ENCODE measurements at regions not wholly inside any gene's neighbourhood (a gene's known extent, or its start where the extent isn't known, plus 50 kb on each side); places are given as distances from the start of the nearest gene placed in this dataset.

GRCh38 chr11:10623797-10624761, 55.6 kb upstream of the LYVE1 start:
- Histone ChIP-seq H3K9me3 (no peaks in the 10 kb centered on the region), H3K4me3 (peak overlapping the region in 1 of 8 donors; percentile 33), H3K27ac (peak overlapping the region; percentile 13 to 93 (median 82)), H3K27me3 (replicated peaks in 1 of 7) (no peaks in the 10 kb centered on the region), H3K36me3 (no peaks in the 10 kb centered on the region), H3K4me1 (peaks cover 11 to 66% (median 45%) of the 10 kb centered on the region in 6 donors)
- peak; percentile 77 for DNase-seq
- TF ChIP-seq CTCF (IDR thresholded peaks at IDR 0.05 in 8 of 11, conservative IDR thresholded peaks at IDR 0.05 in 3 of 11) (peak in 8 of 11 experiments; percentile 7 to 60 (median 40)), POLR2AphosphoS5 (IDR thresholded peaks at IDR 0.05) (no peak)
- intact Hi-C loops (cut with DNase I; ENCODE audit: low total_unique reads): no loop called here
- 78 to 88% (median 82%) methylated on average over 10 to 11 of the region's 11 CpGs for WGBS, 5 donors

- Histone ChIP-seq H3K27me3 (replicated peaks in 1 of 7) (no peaks in the 10 kb centered on the region), H3K36me3 (no peaks in the 10 kb centered on the region), H3K27ac (peak overlapping the region in 7 of 8 donors; percentile 75 to 93 (median 82)), H3K4me3 (peak overlapping the region in 1 of 8 donors; percentile 33), H3K9me3 (no peaks in the 10 kb centered on the region), H3K4me1 (peaks cover 11 to 66% (median 37%) of the 10 kb centered on the region in 6 donors)
- intact Hi-C loops (cut with DNase I; ENCODE audit: low total_unique reads): no loop called here
- WGBS, 5 donors: 51 to 72% (median 54%) methylated on average over 12 of the region's 12 CpGs
- TF ChIP-seq POLR2AphosphoS5 (IDR thresholded peaks at IDR 0.05): peak; percentile 32 to 82 (median 53)
- TF ChIP-seq POLR2A (IDR thresholded peaks at IDR 0.05): no peak
- TF ChIP-seq CTCF (IDR thresholded peaks at IDR 0.05 in 8 of 11, conservative IDR thresholded peaks at IDR 0.05 in 3 of 11): peak in 1 of 11 experiments; percentile 14
- DNase-seq: peak; percentile 89
These were observed 54.7 kb upstream of the LYVE1 start for GRCh38 chr11:10622957-10623791.

GRCh38 chr11:10622108-10622507, 53.6 kb upstream of the LYVE1 start:
- Histone ChIP-seq H3K27me3 (replicated peaks in 1 of 7) (no peaks in the 10 kb centered on the region), H3K36me3 (no peaks in the 10 kb centered on the region), H3K4me1 (peaks cover 11 to 73% (median 44%) of the 10 kb centered on the region in 6 donors), H3K4me3 (no peak overlapping the region), H3K9me3 (no peaks in the 10 kb centered on the region), H3K27ac (peak overlapping the region in 3 of 8 donors; percentile 88 to 93 (median 88))
- 89 to 97% (median 95%) methylated on average over 2 of the region's 2 CpGs for WGBS, 5 donors
- TF ChIP-seq POLR2AphosphoS5 (IDR thresholded peaks at IDR 0.05) (no peak), CTCF (IDR thresholded peaks at IDR 0.05 in 8 of 11, conservative IDR thresholded peaks at IDR 0.05 in 3 of 11) (no peak), POLR2A (IDR thresholded peaks at IDR 0.05) (no peak)
- intact Hi-C loops (cut with DNase I; ENCODE audit: low total_unique reads): no loop called here
- DNase-seq: peak; percentile 49

All from spleen (tissue), 11 donors.